RWPE1 (cell line): ENCODE measurements at regions not wholly inside any gene's neighbourhood (a gene's known extent, or its start where the extent isn't known, plus 50 kb on each side); places are given as distances from the start of the nearest gene placed in this dataset.
A peak's percentile ranks its signal among the peaks of the same experiment; 100 is the strongest.

Source experiments
- CTCF ChIA-PET: fragments of 350-600 bp; sonication (Branson Sonifier 250); formaldehyde crosslinking; extraction: SDS; loops from one replicate; lab custom pipeline; 2021; lab: Yijun Ruan, JAX
- POLR2A ChIA-PET: fragments of 400-600 bp; formaldehyde crosslinking; extraction: SDS; loops from one replicate; lab custom pipeline; 2020; ENCODE audit warnings: antibody characterized with exemption; ENCODE audit not compliant: low non-redundant PET; lab: Yijun Ruan, JAX
- DNase-seq: peaks from one replicate; pipeline ENCODE4 v3.0.0; 2012; ENCODE audit warnings: low spot score
- H3K27ac ChIP-seq: fragments of 450-650 bp; 2 replicates; pipeline ENCODE4 v1.5.1; 2017
- TF ChIP-seq, protein P1 (sequence below): fragments of 450-650 bp; conservative IDR thresholded peaks from 2 replicates; pipeline ENCODE4 v1.5.1; 2017; ENCODE audit warnings: low read depth, mild to moderate bottlenecking

- POLR2A ChIA-PET = no interaction called here
- TF ChIP-seq, protein P1, sequence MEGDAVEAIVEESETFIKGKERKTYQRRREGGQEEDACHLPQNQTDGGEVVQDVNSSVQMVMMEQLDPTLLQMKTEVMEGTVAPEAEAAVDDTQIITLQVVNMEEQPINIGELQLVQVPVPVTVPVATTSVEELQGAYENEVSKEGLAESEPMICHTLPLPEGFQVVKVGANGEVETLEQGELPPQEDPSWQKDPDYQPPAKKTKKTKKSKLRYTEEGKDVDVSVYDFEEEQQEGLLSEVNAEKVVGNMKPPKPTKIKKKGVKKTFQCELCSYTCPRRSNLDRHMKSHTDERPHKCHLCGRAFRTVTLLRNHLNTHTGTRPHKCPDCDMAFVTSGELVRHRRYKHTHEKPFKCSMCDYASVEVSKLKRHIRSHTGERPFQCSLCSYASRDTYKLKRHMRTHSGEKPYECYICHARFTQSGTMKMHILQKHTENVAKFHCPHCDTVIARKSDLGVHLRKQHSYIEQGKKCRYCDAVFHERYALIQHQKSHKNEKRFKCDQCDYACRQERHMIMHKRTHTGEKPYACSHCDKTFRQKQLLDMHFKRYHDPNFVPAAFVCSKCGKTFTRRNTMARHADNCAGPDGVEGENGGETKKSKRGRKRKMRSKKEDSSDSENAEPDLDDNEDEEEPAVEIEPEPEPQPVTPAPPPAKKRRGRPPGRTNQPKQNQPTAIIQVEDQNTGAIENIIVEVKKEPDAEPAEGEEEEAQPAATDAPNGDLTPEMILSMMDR = no peak
- CTCF ChIA-PET = no interaction called here
- peak; percentile 56 for DNase-seq
- H3K27ac ChIP-seq = no peak overlapping the region
Measured at GRCh38 chr4:111991797-111992196, 153.5 kb upstream of the FAM241A start.

DNA sequence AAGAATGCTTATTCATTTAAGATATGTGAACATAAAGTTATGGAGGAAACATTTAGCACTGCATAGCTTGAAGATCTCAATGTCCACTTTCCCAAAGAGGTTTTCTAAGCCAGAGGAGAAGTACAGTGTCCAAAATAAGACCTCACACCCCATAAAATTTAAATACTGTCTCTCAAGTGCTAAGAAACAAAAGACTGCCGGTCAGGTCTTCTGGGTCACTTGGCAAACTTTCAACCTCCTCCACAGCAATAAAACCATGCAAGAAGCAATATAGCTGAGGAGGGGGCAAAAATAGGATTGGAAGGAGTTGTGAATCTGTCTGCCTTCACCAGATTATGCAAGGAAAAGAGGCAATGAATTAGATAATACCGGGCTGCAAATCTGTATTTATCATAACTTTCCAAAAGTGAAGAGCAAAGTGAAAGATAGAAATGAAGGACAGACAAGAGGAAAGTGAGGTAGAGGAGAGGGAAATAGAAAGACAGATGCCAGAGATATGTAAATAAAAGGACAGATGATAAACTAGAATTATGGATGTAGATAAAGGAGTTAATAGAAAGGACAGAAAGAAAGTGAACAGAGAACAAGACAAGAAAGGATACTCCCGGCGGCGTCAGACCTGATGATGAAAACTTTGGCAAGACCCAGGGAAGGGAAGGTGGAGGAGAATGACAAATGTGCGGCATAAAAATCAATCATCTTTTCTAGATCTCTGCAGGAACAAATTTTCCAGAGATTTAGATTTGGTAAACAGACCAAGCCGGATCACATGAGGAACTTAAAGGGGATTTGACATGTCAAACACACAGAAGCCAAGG lies 152.7 kb upstream of the FAM241A start:
- H3K27ac ChIP-seq = no peak overlapping the region
- POLR2A ChIA-PET = no interaction called here
- CTCF ChIA-PET = no interaction called here
- TF ChIP-seq, protein P1 = no peak
- no peak for DNase-seq

DNA sequence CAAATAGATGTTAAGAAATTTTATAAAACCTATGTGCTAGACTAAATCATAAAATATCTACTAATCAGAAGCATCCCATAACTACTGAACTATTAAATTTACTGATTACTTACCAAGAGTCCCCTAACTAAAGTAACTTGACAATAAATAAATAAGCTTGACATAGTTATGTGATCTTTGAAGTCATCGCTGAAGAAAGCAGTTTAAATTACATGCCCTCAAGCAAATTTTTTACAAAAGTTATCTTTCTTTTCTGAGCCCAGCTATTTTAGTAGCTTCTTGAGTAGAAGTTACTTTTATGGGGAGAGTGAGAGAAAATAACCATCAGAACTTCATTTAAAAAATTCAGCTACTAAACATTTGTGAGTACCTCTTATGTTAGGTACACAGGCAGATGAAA lies 150.9 kb upstream of the FAM241A start:
- H3K27ac ChIP-seq = no peak overlapping the region
- ChIA-PET CTCF (interaction anchor here (1.1 to 1.2 kb wide), 2 partner anchors 140 to 346 kb away, joined by 3 read pairs; no protein-coding TSS in a partner anchor), POLR2A (no interaction called here)
- TF ChIP-seq, protein P1 = no peak
- DNase-seq = no peak

DNA sequence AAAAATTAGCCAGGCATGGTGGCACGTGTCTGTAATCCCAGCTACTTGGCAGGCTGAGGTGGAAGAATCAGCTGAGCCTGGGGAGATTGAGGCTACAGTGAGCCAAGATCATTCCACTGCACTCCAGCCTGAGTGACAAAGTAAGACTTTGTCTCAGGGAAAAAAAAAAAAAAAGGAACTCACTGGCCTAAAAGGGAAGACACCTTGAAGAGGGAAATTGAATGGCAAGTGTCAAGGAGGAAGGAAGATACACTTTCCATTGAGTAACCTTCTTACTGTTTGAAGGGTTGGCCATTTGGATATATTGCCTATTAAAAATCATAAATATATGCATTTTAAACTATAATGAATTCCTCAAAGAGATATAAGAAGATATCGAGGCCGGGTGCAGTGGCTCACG lies 147.5 kb upstream of the FAM241A start:
- ChIA-PET POLR2A (no interaction called here), CTCF (interaction anchor here (0.6 kb wide), 1 partner anchor 52 kb away, joined by 3 read pairs; no protein-coding TSS in a partner anchor)

GRCh38 chr4:111999801-112000200 lies 145.5 kb upstream of the FAM241A start:
- TF ChIP-seq, protein P1 = no peak
- POLR2A ChIA-PET = no interaction called here
- no peak overlapping the region for H3K27ac ChIP-seq
- no peak for DNase-seq
- CTCF ChIA-PET = no interaction called here

More for the DNA sequence above, 147.5 kb upstream of the FAM241A start:
- H3K27ac ChIP-seq = no peak overlapping the region
- TF ChIP-seq, protein P1 = no peak
- DNase-seq = no peak

- CTCF ChIA-PET = interaction anchor here (0.6 kb wide), 1 partner anchor 357 kb away, joined by 4 read pairs; no protein-coding TSS in a partner anchor
- H3K27ac ChIP-seq = no peak overlapping the region
- POLR2A ChIA-PET = no interaction called here
- DNase-seq = no peak
- TF ChIP-seq, protein P1 = no peak
Measured at GRCh38 chr4:112001041-112001440, 144.2 kb upstream of the FAM241A start.
